Adrenal gland (tissue), 5 donors: ENCODE measurements at regions not wholly inside any gene's neighbourhood (a gene's known extent, or its start where the extent isn't known, plus 50 kb on each side); places are given as distances from the start of the nearest gene placed in this dataset.

Source experiments
- CTCF ChIP-seq, 6 experiments: fragments of 450-650 bp in 4 of 6; fragments of 200-600 bp in 2 of 6; sonication (generic) in 1 of 6; IDR thresholded peaks; 1 replicate in 5 of 6; 2 replicates in 1 of 6; pipeline versions ENCODE4 v1.5.1 to v1.8.0; 2016 to 2021; ENCODE audit warnings: antibody characterized with exemption in 6 of 6, mild to moderate bottlenecking in 2 of 6, moderate library complexity in 1 of 6
- POLR2A ChIP-seq, 2 donors: fragments of 450-650 bp; IDR thresholded peaks; one replicate each; pipeline ENCODE4 v1.6.1; 2017; ENCODE audit warnings: antibody characterized with exemption in 2 of 2, mild to moderate bottlenecking in 2 of 2, moderate library complexity in 1 of 2
- donor health status: DM: no; HTN: no; CAD: no.

- TF ChIP-seq CTCF (IDR thresholded peaks at IDR 0.05) (no peak), POLR2A (IDR thresholded peaks at IDR 0.05) (no peak)
Measured at GRCh38 chr7:15848901-15849300, 162.4 kb upstream of the MEOX2 start.
